ENCODE measurements at regions not wholly inside any gene's neighbourhood (a gene's known extent, or its start where the extent isn't known, plus 50 kb on each side); places are given as distances from the start of the nearest gene placed in this dataset.
A peak's percentile ranks its signal among the peaks of the same experiment; 100 is the strongest.

DNA sequence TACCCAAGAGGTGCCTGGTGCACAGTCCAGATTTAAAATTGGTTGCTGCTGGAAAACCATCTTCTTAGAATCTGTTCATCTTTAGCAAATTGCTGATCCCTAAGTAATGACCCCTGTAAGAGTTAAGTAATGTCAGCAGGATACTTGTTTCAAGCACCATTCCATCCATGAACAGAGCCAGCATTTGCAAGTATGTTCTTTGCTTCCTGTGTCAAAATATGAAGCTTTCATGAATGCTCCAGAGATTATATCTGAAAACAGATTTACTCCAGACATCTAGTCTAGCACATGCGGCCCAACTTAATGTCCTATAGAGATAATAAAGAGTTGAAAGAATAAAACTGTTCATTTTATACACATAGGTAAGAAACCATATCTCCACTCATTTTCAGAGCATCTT, 98.7 kb upstream of the ZNF438 start:
- no peak overlapping the region for H3K4me3 Mint-ChIP-seq
- no peaks in the 10 kb centered on the region for H3K27me3 Mint-ChIP-seq (ENCODE audit: low read depth)
- H3K9me3 Mint-ChIP-seq: no peaks in the 10 kb centered on the region
- peak overlapping the region; percentile 43 for H3K27ac Mint-ChIP-seq
- H3K4me1 Mint-ChIP-seq: peaks cover 32% of the 10 kb centered on the region
- H3K36me3 Mint-ChIP-seq: no peaks in the 10 kb centered on the region
- no peak for DNase-seq (ENCODE audit: low spot score in 2 of 2, unreplicated experiment in 2 of 2)
- TF ChIP-seq, protein P1, sequence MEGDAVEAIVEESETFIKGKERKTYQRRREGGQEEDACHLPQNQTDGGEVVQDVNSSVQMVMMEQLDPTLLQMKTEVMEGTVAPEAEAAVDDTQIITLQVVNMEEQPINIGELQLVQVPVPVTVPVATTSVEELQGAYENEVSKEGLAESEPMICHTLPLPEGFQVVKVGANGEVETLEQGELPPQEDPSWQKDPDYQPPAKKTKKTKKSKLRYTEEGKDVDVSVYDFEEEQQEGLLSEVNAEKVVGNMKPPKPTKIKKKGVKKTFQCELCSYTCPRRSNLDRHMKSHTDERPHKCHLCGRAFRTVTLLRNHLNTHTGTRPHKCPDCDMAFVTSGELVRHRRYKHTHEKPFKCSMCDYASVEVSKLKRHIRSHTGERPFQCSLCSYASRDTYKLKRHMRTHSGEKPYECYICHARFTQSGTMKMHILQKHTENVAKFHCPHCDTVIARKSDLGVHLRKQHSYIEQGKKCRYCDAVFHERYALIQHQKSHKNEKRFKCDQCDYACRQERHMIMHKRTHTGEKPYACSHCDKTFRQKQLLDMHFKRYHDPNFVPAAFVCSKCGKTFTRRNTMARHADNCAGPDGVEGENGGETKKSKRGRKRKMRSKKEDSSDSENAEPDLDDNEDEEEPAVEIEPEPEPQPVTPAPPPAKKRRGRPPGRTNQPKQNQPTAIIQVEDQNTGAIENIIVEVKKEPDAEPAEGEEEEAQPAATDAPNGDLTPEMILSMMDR (IDR thresholded peaks at IDR 0.05; ENCODE audit: unreplicated experiment): no peak

DNA sequence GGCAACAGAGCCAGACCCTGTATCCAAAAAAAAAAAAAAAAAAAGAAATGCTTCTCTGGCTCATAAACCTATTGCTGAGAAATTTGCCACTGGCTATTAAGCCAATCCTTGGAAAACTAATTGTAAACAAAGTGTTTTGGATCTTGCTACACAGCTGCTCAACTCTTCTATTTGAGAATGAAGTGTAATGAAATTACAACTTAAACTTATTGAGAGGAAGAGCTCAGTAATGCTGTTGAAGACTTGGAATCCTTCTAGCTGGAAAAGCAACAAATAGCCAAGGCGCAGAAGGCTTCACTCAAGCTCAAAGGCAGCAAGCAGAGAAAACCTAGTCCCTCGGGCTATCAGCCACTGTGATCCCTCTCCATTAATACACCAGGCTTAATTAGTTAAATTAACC, 99.6 kb upstream of the ZNF438 start:
- Mint-ChIP-seq H3K4me3 (no peak overlapping the region), H3K9me3 (no peaks in the 10 kb centered on the region), H3K4me1 (peaks cover 34% of the 10 kb centered on the region), H3K27me3 (ENCODE audit: low read depth) (no peaks in the 10 kb centered on the region), H3K36me3 (no peaks in the 10 kb centered on the region), H3K27ac (no peak overlapping the region)
- TF ChIP-seq, protein P1 (IDR thresholded peaks at IDR 0.05; ENCODE audit: unreplicated experiment): no peak
- DNase-seq (ENCODE audit: low spot score in 2 of 2, unreplicated experiment in 2 of 2): no peak

DNA sequence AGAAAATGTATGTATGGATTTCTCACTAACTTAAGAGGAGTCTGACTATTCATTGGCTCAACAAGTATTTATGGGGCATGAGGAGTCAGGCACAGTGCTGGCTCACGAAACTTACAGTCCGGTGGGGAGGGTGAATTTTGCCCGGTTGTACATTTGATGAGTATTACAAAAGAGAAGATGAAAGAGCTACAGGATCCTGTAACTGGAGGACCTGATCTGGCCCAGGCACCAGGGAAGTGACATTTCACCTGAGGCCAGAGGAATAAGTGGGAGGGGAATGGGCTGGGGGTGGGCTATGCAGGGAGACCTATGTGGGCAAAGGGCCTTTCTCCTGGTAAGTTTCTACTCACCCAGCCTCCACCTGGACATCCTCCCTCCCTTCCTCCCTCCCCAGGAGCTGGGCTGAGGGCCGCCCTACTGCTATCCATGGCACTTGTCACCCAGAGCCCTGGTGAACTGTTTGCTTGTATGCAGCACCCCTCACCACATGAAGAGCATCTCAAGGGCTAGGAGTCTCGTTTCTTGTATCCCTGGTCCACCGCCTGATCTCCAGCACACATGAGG, 101.1 kb upstream of the ZNF438 start:
- Mint-ChIP-seq H3K9me3 (no peaks in the 10 kb centered on the region), H3K27me3 (ENCODE audit: low read depth) (no peaks in the 10 kb centered on the region), H3K4me1 (peaks cover 42% of the 10 kb centered on the region), H3K4me3 (peak overlapping the region; percentile 33), H3K27ac (peak overlapping the region; percentile 65), H3K36me3 (no peaks in the 10 kb centered on the region)
- TF ChIP-seq, protein P1 (IDR thresholded peaks at IDR 0.05; ENCODE audit: unreplicated experiment): no peak
- no peak for DNase-seq (ENCODE audit: low spot score in 2 of 2, unreplicated experiment in 2 of 2)

DNA sequence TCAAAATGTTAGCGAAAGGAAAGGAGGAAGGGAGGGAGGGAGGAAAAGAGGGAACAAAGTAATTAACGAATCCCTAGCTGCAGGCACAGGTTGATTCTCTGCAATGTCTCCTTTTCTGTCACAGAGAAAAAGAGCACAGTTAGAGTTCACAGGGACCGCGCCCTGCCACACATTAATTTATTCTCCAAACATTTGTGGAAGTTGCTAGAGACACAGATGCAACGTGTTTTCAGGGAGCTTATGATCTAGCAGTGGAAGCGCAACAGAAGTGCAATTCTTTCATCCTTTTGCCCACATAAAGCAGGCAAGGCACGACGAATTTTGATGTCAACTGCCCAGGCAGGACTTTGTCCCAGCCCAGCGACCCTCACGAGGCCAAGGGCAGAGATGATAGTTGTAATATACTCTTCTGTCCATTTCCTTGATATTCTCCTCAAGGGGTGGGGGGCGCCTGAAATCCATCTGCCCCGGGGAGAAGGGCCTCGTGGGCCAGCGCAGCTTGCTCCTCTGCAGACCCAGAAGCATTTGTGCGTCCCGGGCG, 101.7 kb upstream of the ZNF438 start:
- H3K27ac Mint-ChIP-seq: peak overlapping the region; percentile 39
- H3K9me3 Mint-ChIP-seq: no peaks in the 10 kb centered on the region
- peaks cover 42% of the 10 kb centered on the region for H3K4me1 Mint-ChIP-seq
- H3K36me3 Mint-ChIP-seq: no peaks in the 10 kb centered on the region
- no peak for DNase-seq (ENCODE audit: low spot score in 2 of 2, unreplicated experiment in 2 of 2)
- TF ChIP-seq, protein P1 (IDR thresholded peaks at IDR 0.05; ENCODE audit: unreplicated experiment): no peak
- no peaks in the 10 kb centered on the region for H3K27me3 Mint-ChIP-seq (ENCODE audit: low read depth)
- H3K4me3 Mint-ChIP-seq: peak overlapping the region; percentile 43

DNA sequence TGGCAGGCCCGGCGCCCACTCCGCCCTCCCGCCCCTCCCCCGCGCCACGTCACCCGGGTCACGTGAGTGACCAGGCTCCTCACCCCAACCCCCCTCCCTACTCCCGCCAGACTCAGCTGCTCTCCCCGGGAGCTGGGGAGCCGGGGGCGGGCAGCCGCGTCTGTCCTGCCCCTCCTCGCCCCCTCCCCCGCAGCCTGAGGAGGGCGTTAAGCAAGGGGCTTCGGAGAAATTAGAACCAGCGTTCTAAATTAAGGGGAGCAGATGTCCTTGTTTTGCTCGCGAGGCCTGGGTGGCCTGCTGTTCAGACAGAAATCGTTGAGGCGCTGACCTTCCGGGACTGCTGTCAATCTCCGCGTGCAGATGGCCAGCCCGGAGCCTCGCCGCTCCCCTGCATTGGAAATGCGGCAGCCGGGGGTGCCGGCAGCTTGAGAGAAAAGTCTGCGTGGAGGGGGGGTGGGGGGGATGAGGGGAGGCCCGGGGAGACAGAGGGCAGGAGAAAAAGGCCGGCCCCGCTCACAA, 102.2 kb upstream of the ZNF438 start:
- H3K36me3 Mint-ChIP-seq: no peaks in the 10 kb centered on the region
- no peaks in the 10 kb centered on the region for H3K27me3 Mint-ChIP-seq (ENCODE audit: low read depth)
- no peaks in the 10 kb centered on the region for H3K9me3 Mint-ChIP-seq
- peak overlapping the region; percentile 91 for H3K27ac Mint-ChIP-seq
- TF ChIP-seq, protein P1 (IDR thresholded peaks at IDR 0.05; ENCODE audit: unreplicated experiment): no peak
- peaks cover 42% of the 10 kb centered on the region for H3K4me1 Mint-ChIP-seq
- H3K4me3 Mint-ChIP-seq: peak overlapping the region; percentile 69
- DNase-seq (ENCODE audit: low spot score in 2 of 2, unreplicated experiment in 2 of 2): peak; percentile 59 to 70

Measured in mesothelial cell of epicardium (in vitro differentiated cells).